Natural killer cell treated with Interleukin-12 subunit alpha and Interleukin-12 subunit beta and Interleukin-15 and Interleukin-18, amount 100 ng/mL, for 72 hours (primary cell): ENCODE measurements at regions not wholly inside any gene's neighbourhood (a gene's known extent, or its start where the extent isn't known, plus 50 kb on each side); places are given as distances from the start of the nearest gene placed in this dataset.

Source experiments
- ATAC-seq, 2 donors: fragments of 150-1000 bp; cut with Tn5 transposase in 1 of 2; sonication (Bioruptor Pico), chemical (Tn5 transposase) in 1 of 2; 2 replicates each; pipeline ENCODE4 v1.10.0; 2021
- DNase-seq: peaks from one replicate; pipeline ENCODE4 v3.0.0; 2022; ENCODE audit warnings: low spot score
- H3K27ac Mint-ChIP-seq, 2 donors: 1 replicate in 1 of 2; 2 replicates in 1 of 2; pipeline ENCODE4 v1.8.0; 2022; ENCODE audit warnings: mixed read lengths in 2 of 2, mild to moderate bottlenecking in 1 of 2, moderate library complexity in 1 of 2
- H3K27me3 Mint-ChIP-seq, 2 donors: 1 replicate in 1 of 2; 2 replicates in 1 of 2; pipeline ENCODE4 v1.8.0; 2022; ENCODE audit warnings: mixed read lengths in 2 of 2
- H3K36me3 Mint-ChIP-seq: one replicate; pipeline ENCODE4 v1.8.0; 2022; ENCODE audit warnings: mixed read lengths
- H3K4me1 Mint-ChIP-seq, 2 donors: 1 replicate in 1 of 2; 2 replicates in 1 of 2; pipeline ENCODE4 v1.8.0; 2022; ENCODE audit warnings: low read depth in 2 of 2, mixed read lengths in 2 of 2, mild to moderate bottlenecking in 1 of 2
- H3K4me3 Mint-ChIP-seq: one replicate; pipeline ENCODE4 v1.8.0; 2022; ENCODE audit warnings: mixed read lengths
- H3K9me3 Mint-ChIP-seq: 2 replicates; pipeline ENCODE4 v1.8.0; 2022; ENCODE audit warnings: mixed read lengths

- ATAC-seq = no peak
Measured at GRCh38 chr3:126274735-126275619, 82.2 kb downstream of the KLF15 start.

GRCh38 chr3:126270145-126270811 lies 86.9 kb downstream of the KLF15 start:
- Mint-ChIP-seq H3K27ac (no peak overlapping the region), H3K4me3 (no peak overlapping the region)

More at GRCh38 chr3:126274735-126275619, 82.2 kb downstream of the KLF15 start:
- DNase-seq = no peak
- H3K36me3 Mint-ChIP-seq = no peaks in the 10 kb centered on the region
- H3K27ac Mint-ChIP-seq = no peak overlapping the region
- peaks cover 31 to 53% of the 10 kb centered on the region in 2 donors for H3K27me3 Mint-ChIP-seq
- no peak overlapping the region for H3K4me3 Mint-ChIP-seq
- H3K9me3 Mint-ChIP-seq = no peaks in the 10 kb centered on the region
- no peaks in the 10 kb centered on the region for H3K4me1 Mint-ChIP-seq

GRCh38 chr3:126269354-126269753 lies 87.9 kb downstream of the KLF15 start:
- Mint-ChIP-seq H3K36me3 (no peaks in the 10 kb centered on the region), H3K4me3 (no peak overlapping the region), H3K9me3 (no peaks in the 10 kb centered on the region), H3K4me1 (no peaks in the 10 kb centered on the region), H3K27ac (no peak overlapping the region), H3K27me3 (peaks cover 18 to 27% of the 10 kb centered on the region in 2 donors)
- no peak for DNase-seq
- ATAC-seq = no peak

More at GRCh38 chr3:126270145-126270811, 86.9 kb downstream of the KLF15 start:
- H3K4me1 Mint-ChIP-seq = no peaks in the 10 kb centered on the region
- ATAC-seq (no peak), DNase-seq (no peak)
- peaks cover 27 to 30% of the 10 kb centered on the region in 2 donors for H3K27me3 Mint-ChIP-seq
- no peaks in the 10 kb centered on the region for H3K9me3 Mint-ChIP-seq
- H3K36me3 Mint-ChIP-seq = no peaks in the 10 kb centered on the region

GRCh38 chr3:126268866-126269265 lies 88.3 kb downstream of the KLF15 start:
- Mint-ChIP-seq H3K9me3 (no peaks in the 10 kb centered on the region), H3K36me3 (no peaks in the 10 kb centered on the region), H3K4me3 (no peak overlapping the region), H3K27ac (no peak overlapping the region), H3K4me1 (no peaks in the 10 kb centered on the region), H3K27me3 (peaks cover 13 to 25% of the 10 kb centered on the region in 2 donors)
- peak in 1 of 2 donors; percentile 21 for ATAC-seq
- DNase-seq = no peak

GRCh38 chr3:126267976-126268615 lies 87.7 kb upstream of the ALDH1L1 start:
- H3K27me3 Mint-ChIP-seq = peaks cover 11 to 21% of the 10 kb centered on the region in 2 donors
- no peaks in the 10 kb centered on the region for H3K36me3 Mint-ChIP-seq
- ATAC-seq (no peak), DNase-seq (no peak)
- H3K27ac Mint-ChIP-seq = no peak overlapping the region
- no peak overlapping the region for H3K4me3 Mint-ChIP-seq
- H3K9me3 Mint-ChIP-seq = no peaks in the 10 kb centered on the region
- H3K4me1 Mint-ChIP-seq = no peaks in the 10 kb centered on the region

GRCh38 chr3:126267169-126267975 lies 87.0 kb upstream of the ALDH1L1 start:
- Mint-ChIP-seq H3K4me1 (no peaks in the 10 kb centered on the region), H3K27me3 (peaks cover 11 to 18% of the 10 kb centered on the region in 2 donors), H3K9me3 (no peaks in the 10 kb centered on the region), H3K36me3 (no peaks in the 10 kb centered on the region), H3K27ac (no peak overlapping the region), H3K4me3 (no peak overlapping the region)
- DNase-seq (no peak), ATAC-seq (no peak)

GRCh38 chr3:126266850-126267168 lies 86.4 kb upstream of the ALDH1L1 start:
- ATAC-seq (no peak), DNase-seq (no peak)
- Mint-ChIP-seq H3K27ac (no peak overlapping the region), H3K4me1 (no peaks in the 10 kb centered on the region), H3K27me3 (peaks cover 12 to 18% of the 10 kb centered on the region in 2 donors), H3K9me3 (no peaks in the 10 kb centered on the region), H3K4me3 (no peak overlapping the region), H3K36me3 (no peaks in the 10 kb centered on the region)

- no peaks in the 10 kb centered on the region for H3K36me3 Mint-ChIP-seq
- DNase-seq (no peak), ATAC-seq (no peak)
- H3K9me3 Mint-ChIP-seq = no peaks in the 10 kb centered on the region
- no peaks in the 10 kb centered on the region for H3K4me1 Mint-ChIP-seq
- H3K27me3 Mint-ChIP-seq = peaks cover 14 to 17% of the 10 kb centered on the region in 2 donors
- H3K4me3 Mint-ChIP-seq = no peak overlapping the region
- no peak overlapping the region for H3K27ac Mint-ChIP-seq
Measured at GRCh38 chr3:126266291-126266840, 86.0 kb upstream of the ALDH1L1 start.

- peak in 1 of 2 donors; percentile 3 for ATAC-seq
- no peaks in the 10 kb centered on the region for H3K9me3 Mint-ChIP-seq
- H3K36me3 Mint-ChIP-seq = no peaks in the 10 kb centered on the region
- peaks cover 4 to 5% of the 10 kb centered on the region in 2 donors for H3K4me1 Mint-ChIP-seq
- peaks cover 12 to 17% of the 10 kb centered on the region in 2 donors for H3K27me3 Mint-ChIP-seq
- no peak for DNase-seq
- H3K4me3 Mint-ChIP-seq = no peak overlapping the region
- H3K27ac Mint-ChIP-seq = no peak overlapping the region
Measured at GRCh38 chr3:126264952-126265351, 84.6 kb upstream of the ALDH1L1 start.

GRCh38 chr3:126264381-126264780 lies 84.0 kb upstream of the ALDH1L1 start:
- Mint-ChIP-seq H3K9me3 (no peaks in the 10 kb centered on the region), H3K4me3 (no peak overlapping the region), H3K4me1 (peaks cover 4 to 5% of the 10 kb centered on the region in 2 donors), H3K27ac (no peak overlapping the region), H3K27me3 (peaks cover 12 to 17% of the 10 kb centered on the region in 2 donors), H3K36me3 (no peaks in the 10 kb centered on the region)
- ATAC-seq (no peak), DNase-seq (no peak)

- H3K36me3 Mint-ChIP-seq = no peaks in the 10 kb centered on the region
- no peak overlapping the region for H3K4me3 Mint-ChIP-seq
Measured at GRCh38 chr3:126263971-126264370, 83.6 kb upstream of the ALDH1L1 start.

GRCh38 chr3:126263539-126263938 lies 83.2 kb upstream of the ALDH1L1 start:
- no peaks in the 10 kb centered on the region for H3K9me3 Mint-ChIP-seq
- no peaks in the 10 kb centered on the region for H3K36me3 Mint-ChIP-seq
- no peak overlapping the region for H3K4me3 Mint-ChIP-seq
- no peak for DNase-seq
- peaks cover 4 to 8% of the 10 kb centered on the region in 2 donors for H3K4me1 Mint-ChIP-seq
- H3K27ac Mint-ChIP-seq = no peak overlapping the region
- peaks cover 12 to 17% of the 10 kb centered on the region in 2 donors for H3K27me3 Mint-ChIP-seq
- no peak for ATAC-seq

More at GRCh38 chr3:126263971-126264370, 83.6 kb upstream of the ALDH1L1 start:
- H3K27me3 Mint-ChIP-seq = peaks cover 12 to 17% of the 10 kb centered on the region in 2 donors
- H3K27ac Mint-ChIP-seq = no peak overlapping the region
- ATAC-seq = no peak
- H3K4me1 Mint-ChIP-seq = peaks cover 4 to 5% of the 10 kb centered on the region in 2 donors
- H3K9me3 Mint-ChIP-seq = no peaks in the 10 kb centered on the region
- no peak for DNase-seq

GRCh38 chr3:126262227-126262626 lies 81.8 kb upstream of the ALDH1L1 start:
- no peak overlapping the region for H3K27ac Mint-ChIP-seq
- no peaks in the 10 kb centered on the region for H3K36me3 Mint-ChIP-seq
- peaks cover 4 to 11% of the 10 kb centered on the region in 2 donors for H3K4me1 Mint-ChIP-seq
- peaks cover 9 to 12% of the 10 kb centered on the region in 2 donors for H3K27me3 Mint-ChIP-seq
- no peak overlapping the region for H3K4me3 Mint-ChIP-seq
- no peaks in the 10 kb centered on the region for H3K9me3 Mint-ChIP-seq
- DNase-seq (no peak), ATAC-seq (no peak)
